BLaER1 (cell line): ENCODE measurements at regions not wholly inside any gene's neighbourhood (a gene's known extent, or its start where the extent isn't known, plus 50 kb on each side); places are given as distances from the start of the nearest gene placed in this dataset.
"Not testable (repeated sequence)": the region's sequence is repeated elsewhere in the genome, so short reads cannot be mapped to it uniquely, and the experiment has no call there.

ENCODE experiments used
- H3K27ac ChIP-seq: shearing (Covaris generic); formaldehyde crosslinking; 2 replicates; pipeline ENCODE4 v1.8.1; 2022
- H3K27me3 ChIP-seq: shearing (Covaris generic); formaldehyde crosslinking; 2 replicates; pipeline ENCODE4 v1.8.1; 2022
- H3K36me3 ChIP-seq: shearing (Covaris generic); formaldehyde crosslinking; 2 replicates; pipeline ENCODE4 v1.8.1; 2022
- H3K4me1 ChIP-seq: shearing (Covaris generic); formaldehyde crosslinking; 2 replicates; pipeline ENCODE4 v1.8.1; 2022
- H3K4me2 ChIP-seq: shearing (Covaris generic); formaldehyde crosslinking; 2 replicates; pipeline ENCODE4 v1.8.1; 2022
- H3K4me3 ChIP-seq: shearing (Covaris generic); formaldehyde crosslinking; 2 replicates; pipeline ENCODE4 v1.8.1; 2022
- H3K9ac ChIP-seq: shearing (Covaris generic); formaldehyde crosslinking; 2 replicates; pipeline ENCODE4 v1.8.1; 2022
- H3K9me3 ChIP-seq: shearing (Covaris generic); formaldehyde crosslinking; 2 replicates; pipeline ENCODE4 v1.8.1; 2022
- H4K20me1 ChIP-seq: shearing (Covaris generic); formaldehyde crosslinking; 2 replicates; pipeline ENCODE4 v1.8.1; 2022

GRCh38 chr7:150077543-150077942, 203.8 kb downstream of the ATP6V0E2 start:
- H3K27me3 ChIP-seq, H4K20me1 ChIP-seq, H3K4me3 ChIP-seq, H3K4me2 ChIP-seq, H3K9ac ChIP-seq, H3K9me3 ChIP-seq, H3K27ac ChIP-seq, H3K4me1 ChIP-seq, H3K36me3 ChIP-seq: not testable (repeated sequence)

DNA sequence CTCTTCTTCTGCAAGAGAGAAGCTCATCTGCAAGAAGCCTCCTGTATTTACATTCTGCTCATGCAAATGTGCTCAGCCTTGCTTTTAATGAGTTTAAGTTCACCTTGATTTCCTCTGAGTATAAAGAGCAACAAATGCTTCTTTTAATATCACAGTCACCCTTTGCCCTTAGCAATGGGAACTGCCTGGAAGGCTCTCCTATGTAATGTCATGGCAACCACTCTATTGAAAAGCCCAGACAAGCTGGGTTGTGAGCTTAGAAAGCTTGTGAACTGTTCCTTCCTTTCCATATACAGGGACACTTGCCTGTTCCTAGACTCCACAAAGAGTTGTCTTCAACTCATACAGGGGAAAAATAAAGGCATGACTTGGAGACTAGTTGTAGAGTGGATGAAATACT, 208.1 kb downstream of the ATP6V0E2 start:
- not testable (repeated sequence) for H3K36me3 ChIP-seq, H3K9me3 ChIP-seq, H3K9ac ChIP-seq, H3K27ac ChIP-seq, H3K4me2 ChIP-seq, H3K4me3 ChIP-seq, H4K20me1 ChIP-seq, H3K4me1 ChIP-seq, H3K27me3 ChIP-seq

DNA sequence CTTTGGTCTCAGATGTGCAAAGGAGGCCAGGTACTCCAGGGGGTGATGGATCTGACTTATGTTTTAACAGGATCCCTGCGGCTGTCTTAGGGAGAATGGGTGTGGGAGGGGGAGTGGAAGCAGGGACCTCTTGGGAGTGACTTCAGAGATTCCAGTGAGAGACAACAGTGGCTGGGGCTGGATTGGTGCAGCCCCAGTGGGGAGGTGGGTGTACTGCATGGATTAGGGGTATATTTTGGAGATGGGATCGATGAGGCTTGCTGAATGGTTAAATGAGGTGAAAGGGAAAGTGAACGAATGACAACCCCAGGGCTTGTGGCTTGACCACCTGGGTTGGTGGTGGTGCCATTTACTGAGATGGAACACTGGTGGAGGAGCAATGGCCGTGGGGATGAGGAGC, 211.0 kb downstream of the ATP6V0E2 start:
- not testable (repeated sequence) for H3K27me3 ChIP-seq, H3K9me3 ChIP-seq, H3K27ac ChIP-seq, H3K4me2 ChIP-seq, H3K36me3 ChIP-seq, H3K4me3 ChIP-seq, H4K20me1 ChIP-seq, H3K4me1 ChIP-seq, H3K9ac ChIP-seq

GRCh38 chr7:150087478-150087877, 213.7 kb downstream of the ATP6V0E2 start:
- not testable (repeated sequence) for H3K9ac ChIP-seq, H3K4me3 ChIP-seq, H3K4me1 ChIP-seq, H3K4me2 ChIP-seq, H4K20me1 ChIP-seq, H3K27me3 ChIP-seq, H3K27ac ChIP-seq, H3K36me3 ChIP-seq, H3K9me3 ChIP-seq

DNA sequence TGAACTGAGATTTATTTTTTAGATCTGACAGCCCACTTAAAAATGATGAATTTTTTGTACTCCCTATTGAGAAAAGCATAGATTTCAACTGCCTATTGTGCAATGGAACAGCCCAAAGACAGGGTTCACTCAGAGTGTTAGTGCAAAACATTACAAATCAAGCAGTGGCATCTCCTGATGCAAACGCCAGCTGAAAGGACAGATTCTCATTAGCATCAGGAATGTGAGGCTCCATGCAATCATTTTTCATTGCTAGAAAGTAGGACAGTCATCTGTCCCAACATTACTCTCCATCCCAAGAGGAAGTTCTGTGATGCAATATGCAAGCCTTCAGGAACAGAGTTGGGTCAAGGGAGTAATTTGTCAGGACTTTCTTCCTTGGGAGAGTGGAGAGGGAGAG, 215.4 kb downstream of the ATP6V0E2 start:
- H3K4me1 ChIP-seq, H3K27me3 ChIP-seq, H3K4me3 ChIP-seq, H3K36me3 ChIP-seq, H4K20me1 ChIP-seq, H3K27ac ChIP-seq, H3K9me3 ChIP-seq, H3K4me2 ChIP-seq, H3K9ac ChIP-seq: not testable (repeated sequence)

GRCh38 chr7:150090776-150091175, 217.0 kb downstream of the ATP6V0E2 start:
- H3K36me3 ChIP-seq, H3K27me3 ChIP-seq, H3K4me3 ChIP-seq, H3K9ac ChIP-seq, H3K9me3 ChIP-seq, H3K4me2 ChIP-seq, H3K4me1 ChIP-seq, H4K20me1 ChIP-seq, H3K27ac ChIP-seq: not testable (repeated sequence)

- H3K4me2 ChIP-seq, H3K4me1 ChIP-seq, H3K27me3 ChIP-seq, H3K4me3 ChIP-seq, H3K9ac ChIP-seq, H3K9me3 ChIP-seq, H3K27ac ChIP-seq, H3K36me3 ChIP-seq, H4K20me1 ChIP-seq: not testable (repeated sequence)
Measured at GRCh38 chr7:150093897-150094296, 220.1 kb downstream of the ATP6V0E2 start.

- not testable (repeated sequence) for H3K4me2 ChIP-seq, H3K27me3 ChIP-seq, H3K9me3 ChIP-seq, H4K20me1 ChIP-seq, H3K4me1 ChIP-seq, H3K36me3 ChIP-seq, H3K4me3 ChIP-seq, H3K27ac ChIP-seq, H3K9ac ChIP-seq
Measured at GRCh38 chr7:150096213-150096994, 222.6 kb downstream of the ATP6V0E2 start.

DNA sequence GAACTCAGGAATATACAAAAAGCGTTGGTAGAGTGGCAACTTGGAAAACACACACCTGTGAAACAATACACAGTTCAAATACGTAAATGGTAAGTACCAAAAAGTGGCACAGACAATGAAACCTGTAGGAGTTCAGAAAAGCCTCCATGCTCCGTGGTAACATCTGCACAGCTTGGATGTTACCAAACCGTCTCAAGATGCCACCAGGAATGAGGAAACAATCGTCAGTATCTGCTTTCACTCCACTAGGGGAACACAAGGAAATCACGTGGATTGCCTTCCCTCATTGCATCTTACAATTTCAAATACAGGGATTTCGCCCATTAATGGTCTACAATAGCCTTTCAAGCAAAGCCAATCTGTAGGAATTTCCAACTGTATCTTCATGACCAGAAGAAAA, 224.6 kb upstream of the LRRC61 start:
- H3K4me2 ChIP-seq, H3K4me3 ChIP-seq, H3K9ac ChIP-seq, H4K20me1 ChIP-seq, H3K27ac ChIP-seq, H3K36me3 ChIP-seq, H3K27me3 ChIP-seq, H3K4me1 ChIP-seq, H3K9me3 ChIP-seq: not testable (repeated sequence)

GRCh38 chr7:150101282-150101681, 221.9 kb upstream of the LRRC61 start:
- H3K4me3 ChIP-seq, H3K4me1 ChIP-seq, H3K27me3 ChIP-seq, H3K9me3 ChIP-seq, H3K9ac ChIP-seq, H3K36me3 ChIP-seq, H3K4me2 ChIP-seq, H4K20me1 ChIP-seq, H3K27ac ChIP-seq: not testable (repeated sequence)

DNA sequence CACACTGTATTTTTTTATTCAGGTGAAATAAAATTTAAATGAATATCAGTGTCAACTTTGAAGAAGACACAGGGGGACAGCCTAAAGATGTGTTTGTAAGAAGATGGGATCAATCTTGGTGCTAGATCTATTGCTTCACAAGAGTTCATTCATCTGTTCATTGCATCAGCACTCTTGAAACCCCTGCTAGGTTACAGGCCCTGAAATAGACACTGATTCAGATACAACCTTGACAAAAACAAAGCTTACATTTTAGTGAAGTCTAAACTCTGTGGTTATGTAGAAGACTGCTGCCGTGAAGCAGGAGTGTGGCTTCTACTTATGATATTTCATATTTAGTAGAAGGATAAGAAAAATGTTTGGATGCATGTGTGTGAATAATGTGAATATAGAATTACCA, 215.9 kb upstream of the LRRC61 start:
- not testable (repeated sequence) for H3K4me2 ChIP-seq, H3K27me3 ChIP-seq, H3K36me3 ChIP-seq, H4K20me1 ChIP-seq, H3K9ac ChIP-seq, H3K4me1 ChIP-seq, H3K4me3 ChIP-seq, H3K27ac ChIP-seq, H3K9me3 ChIP-seq

GRCh38 chr7:150110375-150110820, 212.8 kb upstream of the LRRC61 start:
- not testable (repeated sequence) for H3K9me3 ChIP-seq, H3K4me3 ChIP-seq, H3K27ac ChIP-seq, H3K9ac ChIP-seq, H3K36me3 ChIP-seq, H4K20me1 ChIP-seq, H3K27me3 ChIP-seq, H3K4me2 ChIP-seq, H3K4me1 ChIP-seq

- H3K9me3 ChIP-seq, H3K27ac ChIP-seq, H4K20me1 ChIP-seq, H3K4me3 ChIP-seq, H3K4me1 ChIP-seq, H3K27me3 ChIP-seq, H3K4me2 ChIP-seq, H3K36me3 ChIP-seq, H3K9ac ChIP-seq: not testable (repeated sequence)
Measured at GRCh38 chr7:150110882-150111281, 212.3 kb upstream of the LRRC61 start.

DNA sequence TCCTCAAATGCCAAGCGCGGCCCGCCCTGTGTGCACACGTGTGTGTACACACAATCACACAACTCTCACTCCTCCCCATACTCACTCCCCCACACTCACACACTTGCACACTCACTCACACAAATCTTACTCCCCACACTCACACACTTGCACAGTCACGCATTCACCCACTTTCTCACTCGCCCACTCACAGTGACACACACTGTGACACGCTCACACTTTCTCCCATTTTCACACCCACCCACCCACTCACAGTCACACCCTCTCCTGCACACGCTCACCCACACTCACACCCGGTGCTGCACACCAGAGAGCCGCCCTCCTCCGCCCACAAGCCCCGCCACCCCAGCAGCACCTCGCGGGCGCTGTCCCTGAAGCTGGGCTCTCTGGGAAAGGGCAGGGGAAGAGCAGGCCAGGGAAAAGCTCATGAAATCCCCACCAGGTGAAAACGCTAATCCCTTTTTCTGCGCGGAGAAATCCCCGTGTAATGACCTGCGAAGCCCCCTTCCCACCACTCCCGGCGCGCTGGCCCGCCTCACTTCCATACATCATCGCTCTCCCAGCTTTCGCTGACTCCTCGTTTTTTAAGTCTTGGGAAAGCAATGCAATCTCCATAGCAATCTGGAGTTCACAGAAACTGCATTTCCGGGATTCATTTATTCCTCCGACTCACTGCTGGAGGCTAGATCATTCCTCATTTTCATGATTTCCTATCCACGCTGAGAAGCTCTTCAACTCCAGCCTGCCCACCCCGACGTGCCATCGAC, 211.6 kb upstream of the LRRC61 start:
- not testable (repeated sequence) for H3K36me3 ChIP-seq, H3K27ac ChIP-seq, H3K9me3 ChIP-seq, H3K4me3 ChIP-seq, H3K4me1 ChIP-seq, H3K27me3 ChIP-seq, H3K4me2 ChIP-seq, H4K20me1 ChIP-seq, H3K9ac ChIP-seq

GRCh38 chr7:150113301-150113700, 209.9 kb upstream of the LRRC61 start:
- H3K4me3 ChIP-seq, H4K20me1 ChIP-seq, H3K4me1 ChIP-seq, H3K27me3 ChIP-seq, H3K27ac ChIP-seq, H3K4me2 ChIP-seq, H3K36me3 ChIP-seq, H3K9me3 ChIP-seq, H3K9ac ChIP-seq: not testable (repeated sequence)
